ENCODE measurements at regions not wholly inside any gene's neighbourhood (a gene's known extent, or its start where the extent isn't known, plus 50 kb on each side); places are given as distances from the start of the nearest gene placed in this dataset.

DNA sequence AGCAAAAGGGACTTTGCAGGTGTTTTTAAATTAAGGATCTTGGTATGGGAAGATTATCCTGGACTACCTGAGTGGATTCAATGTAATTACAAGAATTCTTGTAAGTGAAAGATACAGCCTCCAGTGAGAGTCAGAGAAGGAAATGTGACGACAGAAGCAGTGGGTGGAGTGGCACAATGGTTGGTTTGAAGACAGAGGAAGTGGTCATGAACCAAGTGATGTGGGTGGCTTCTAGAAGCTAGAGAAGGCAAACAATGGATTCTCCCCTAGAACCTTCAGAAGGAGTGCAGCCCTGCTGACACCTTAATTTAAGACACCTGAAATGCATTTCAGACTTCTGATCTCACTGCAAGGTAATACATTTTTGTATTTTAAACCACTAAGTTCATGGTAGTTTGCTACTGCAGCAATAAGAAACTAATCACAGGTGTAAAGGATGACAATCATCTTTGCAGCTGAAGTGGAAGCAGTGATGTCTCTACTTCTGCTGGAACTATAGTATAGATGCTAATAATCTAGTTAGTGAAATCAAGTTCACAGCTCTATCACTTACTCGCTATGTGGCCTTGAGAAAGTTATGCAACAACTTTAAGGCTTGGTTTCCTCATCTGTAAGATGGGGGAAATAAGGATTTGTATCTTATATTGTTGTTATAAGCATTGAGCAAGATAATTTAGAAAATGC, 403.4 kb upstream of the SUCLG2 start:
- POLR2A ChIA-PET: no interaction called here
- DNase-seq (ENCODE audit: low read depth): no peak
- CTCF ChIA-PET: no interaction called here

DNA sequence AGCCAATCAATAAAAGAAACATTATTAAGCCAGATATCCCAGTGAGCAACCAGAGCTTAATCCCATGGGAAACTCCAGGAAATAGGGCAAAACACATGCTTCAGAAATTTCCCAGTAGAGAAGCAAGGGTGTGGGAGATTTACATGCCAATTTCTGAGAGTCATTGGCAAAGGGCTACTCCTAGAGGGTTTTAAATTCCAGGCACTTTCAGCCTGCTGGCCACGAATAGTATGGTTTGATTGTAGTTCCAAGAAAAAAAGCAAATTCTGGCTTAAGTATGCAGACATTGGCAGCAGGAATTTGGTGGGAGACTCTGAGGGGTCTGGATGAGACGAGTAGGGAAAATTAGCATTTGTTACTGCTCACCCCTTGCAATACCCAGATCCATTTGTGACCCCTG, 402.1 kb upstream of the SUCLG2 start:
- H3K4me3 ChIP-seq (ENCODE audit: low read depth, low read length): no peak overlapping the region
- H3K36me3 ChIP-seq (ENCODE audit: control insufficient read depth, insufficient read depth, low read length): no peaks in the 10 kb centered on the region
- POLR2A ChIA-PET: no interaction called here
- no peaks in the 10 kb centered on the region for H3K27me3 ChIP-seq (ENCODE audit: control insufficient read depth, insufficient read depth, low read length)
- no peak for TF ChIP-seq CTCF (IDR thresholded peaks at IDR 0.05; ENCODE audit: insufficient read depth, low read depth, low read length)
- CTCF ChIA-PET: no interaction called here
- no peak for DNase-seq (ENCODE audit: low read depth)

More for the DNA sequence above, 403.4 kb upstream of the SUCLG2 start:
- no peak for TF ChIP-seq CTCF (IDR thresholded peaks at IDR 0.05; ENCODE audit: insufficient read depth, low read depth, low read length)
- H3K36me3 ChIP-seq (ENCODE audit: control insufficient read depth, insufficient read depth, low read length): no peaks in the 10 kb centered on the region
- no peaks in the 10 kb centered on the region for H3K27me3 ChIP-seq (ENCODE audit: control insufficient read depth, insufficient read depth, low read length)
- no peak overlapping the region for H3K4me3 ChIP-seq (ENCODE audit: low read depth, low read length)

DNA sequence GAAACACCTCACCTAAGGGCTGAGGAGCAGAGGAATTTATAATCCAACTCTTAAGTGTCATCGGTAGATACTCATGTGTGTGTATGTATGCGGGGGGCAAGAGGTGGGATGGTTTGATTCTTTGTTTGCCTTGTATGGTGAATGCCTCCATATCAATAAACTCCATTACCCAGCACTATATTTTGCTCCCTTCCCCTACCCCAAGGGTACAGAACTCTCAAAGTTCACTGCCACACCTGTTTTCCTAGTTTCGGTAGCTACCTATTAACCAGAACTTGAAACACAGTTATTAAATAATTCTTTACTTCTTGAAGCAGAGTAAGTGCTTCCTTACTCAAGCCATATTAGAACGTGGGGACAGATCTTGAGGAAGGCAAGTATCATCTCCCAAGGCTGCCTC, 400.8 kb upstream of the SUCLG2 start:
- H3K36me3 ChIP-seq (ENCODE audit: control insufficient read depth, insufficient read depth, low read length): no peaks in the 10 kb centered on the region
- POLR2A ChIA-PET: no interaction called here
- CTCF ChIA-PET: interaction anchor here (1.5 kb wide), 1 partner anchor 10 kb away, joined by 3 read pairs; no protein-coding TSS in a partner anchor
- H3K4me3 ChIP-seq (ENCODE audit: low read depth, low read length): no peak overlapping the region
- no peaks in the 10 kb centered on the region for H3K27me3 ChIP-seq (ENCODE audit: control insufficient read depth, insufficient read depth, low read length)
- TF ChIP-seq CTCF (IDR thresholded peaks at IDR 0.05; ENCODE audit: insufficient read depth, low read depth, low read length): no peak
- no peak for DNase-seq (ENCODE audit: low read depth)

DNA sequence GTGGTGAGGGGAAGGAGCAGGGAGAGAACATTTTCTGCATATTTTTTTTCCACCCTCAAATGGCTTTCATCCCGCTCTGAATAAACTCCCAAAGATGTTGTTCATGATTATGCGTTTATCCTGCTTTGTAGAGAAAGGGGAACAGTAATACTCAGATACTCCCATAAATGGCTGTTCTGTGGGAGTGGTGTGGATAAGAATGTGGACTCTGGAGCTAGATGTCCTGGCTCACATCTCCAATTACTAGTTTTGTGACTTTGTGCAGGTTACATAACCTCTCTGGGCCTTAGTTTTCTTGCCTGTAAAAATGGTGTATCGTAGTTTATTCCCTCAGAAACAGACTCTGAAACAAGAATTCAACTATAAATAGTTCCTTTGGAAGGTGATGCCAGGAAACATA, 395.4 kb upstream of the SUCLG2 start:
- ChIA-PET POLR2A (no interaction called here), CTCF (no interaction called here)
- H3K27me3 ChIP-seq (ENCODE audit: control insufficient read depth, insufficient read depth, low read length): no peaks in the 10 kb centered on the region
- no peaks in the 10 kb centered on the region for H3K36me3 ChIP-seq (ENCODE audit: control insufficient read depth, insufficient read depth, low read length)
- no peak for TF ChIP-seq CTCF (IDR thresholded peaks at IDR 0.05; ENCODE audit: insufficient read depth, low read depth, low read length)
- DNase-seq (ENCODE audit: low read depth): no peak
- H3K4me3 ChIP-seq (ENCODE audit: low read depth, low read length): no peak overlapping the region

GRCh38 chr3:68045976-68046375, 391.6 kb upstream of the SUCLG2 start:
- H3K36me3 ChIP-seq (ENCODE audit: control insufficient read depth, insufficient read depth, low read length): no peaks in the 10 kb centered on the region
- H3K27me3 ChIP-seq (ENCODE audit: control insufficient read depth, insufficient read depth, low read length): no peaks in the 10 kb centered on the region
- no peak for DNase-seq (ENCODE audit: low read depth)
- CTCF ChIA-PET: no interaction called here
- no peak overlapping the region for H3K4me3 ChIP-seq (ENCODE audit: low read depth, low read length)
- POLR2A ChIA-PET: no interaction called here
- no peak for TF ChIP-seq CTCF (IDR thresholded peaks at IDR 0.05; ENCODE audit: insufficient read depth, low read depth, low read length)
